CD4-positive, alpha-beta T cell treated with Interleukin-12 subunit alpha and Interleukin-12 subunit beta, for 1 hour (primary cell): ENCODE measurements at regions not wholly inside any gene's neighbourhood (a gene's known extent, or its start where the extent isn't known, plus 50 kb on each side); places are given as distances from the start of the nearest gene placed in this dataset.
"Not testable (repeated sequence)": the region's sequence is repeated elsewhere in the genome, so short reads cannot be mapped to it uniquely, and the experiment has no call there.

Source experiments
- DNase-seq: peaks from one replicate; pipeline ENCODE4 v3.0.0-alpha.2; 2020

- DNase-seq = no peak
Observed at GRCh38 chr9:113665756-113666155, 202.2 kb downstream of the RGS3 start.

DNA sequence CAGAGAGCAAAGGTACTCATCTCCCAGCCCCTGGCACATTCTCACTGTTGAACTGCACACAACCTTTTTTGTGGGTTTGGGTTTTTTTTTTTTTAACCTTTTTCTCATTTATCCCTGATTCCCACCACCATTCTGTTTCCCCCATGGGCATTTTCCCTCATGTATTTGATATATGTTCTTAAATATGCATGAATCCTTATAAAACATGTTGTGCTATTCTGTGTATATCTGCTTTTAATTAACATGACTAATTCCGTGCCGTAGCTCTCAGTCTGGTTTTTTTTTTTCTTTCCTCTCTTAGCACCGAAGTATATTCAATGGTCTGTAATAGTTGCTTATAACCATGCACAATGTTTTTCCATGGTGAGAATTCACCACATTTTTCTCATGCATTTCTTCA lies 204.5 kb downstream of the RGS3 start:
- no peak for DNase-seq

DNA sequence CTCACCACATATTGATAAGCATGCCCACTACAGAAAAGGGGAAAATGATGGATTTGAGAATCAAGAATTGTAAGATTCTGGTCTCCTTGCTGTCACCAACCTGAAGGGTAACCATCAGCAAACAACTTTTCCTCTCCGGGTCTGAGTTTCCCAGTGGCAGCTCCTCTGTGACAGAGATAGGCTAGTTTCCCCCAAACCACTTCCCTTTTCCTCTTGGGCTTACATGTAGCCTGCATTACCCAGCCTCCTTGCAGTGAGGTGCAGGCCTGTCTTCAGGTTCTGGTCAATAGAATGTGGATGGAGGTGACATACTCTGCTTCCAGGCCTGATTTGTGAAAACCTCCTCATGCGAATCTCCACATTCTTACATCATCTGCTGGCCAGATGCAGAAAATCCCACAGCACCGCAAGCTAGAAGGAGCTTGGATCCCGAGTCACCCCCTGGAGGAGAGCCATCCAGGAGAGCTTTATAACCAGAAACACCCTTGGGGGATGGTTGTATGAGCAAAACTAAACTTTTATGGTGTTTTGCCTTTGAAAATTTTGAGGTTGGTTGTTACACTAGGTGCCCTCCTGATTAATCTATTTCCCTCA lies 206.1 kb downstream of the RGS3 start:
- no peak for DNase-seq

- no peak for DNase-seq
Observed at GRCh38 chr9:113673726-113674125, 202.4 kb upstream of the ZNF618 start.

- no peak for DNase-seq
Observed at GRCh38 chr9:113674436-113674835, 201.7 kb upstream of the ZNF618 start.

DNA sequence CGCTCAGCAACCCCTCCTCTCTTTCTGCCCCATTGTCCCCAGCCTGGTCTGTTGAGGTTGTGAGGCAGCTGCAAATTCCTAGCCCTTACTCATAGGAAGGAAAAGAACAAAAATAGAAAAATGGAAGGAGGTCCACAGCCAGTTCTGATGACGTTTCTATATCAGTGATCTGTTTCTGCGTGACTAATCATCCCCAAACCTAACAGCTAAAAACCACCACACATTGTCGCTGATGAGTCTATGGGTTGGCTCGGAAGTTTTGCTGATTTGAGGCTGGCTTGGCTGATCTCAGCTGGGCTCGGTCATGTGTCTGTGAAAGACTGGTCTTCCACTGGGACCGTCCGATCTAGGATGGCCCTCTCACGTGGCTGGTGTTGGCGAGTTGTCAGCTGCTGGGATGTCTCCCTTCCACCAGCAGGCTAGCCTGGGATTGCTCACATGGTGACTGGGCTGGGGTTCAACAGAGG lies 200.6 kb upstream of the ZNF618 start:
- no peak for DNase-seq

DNA sequence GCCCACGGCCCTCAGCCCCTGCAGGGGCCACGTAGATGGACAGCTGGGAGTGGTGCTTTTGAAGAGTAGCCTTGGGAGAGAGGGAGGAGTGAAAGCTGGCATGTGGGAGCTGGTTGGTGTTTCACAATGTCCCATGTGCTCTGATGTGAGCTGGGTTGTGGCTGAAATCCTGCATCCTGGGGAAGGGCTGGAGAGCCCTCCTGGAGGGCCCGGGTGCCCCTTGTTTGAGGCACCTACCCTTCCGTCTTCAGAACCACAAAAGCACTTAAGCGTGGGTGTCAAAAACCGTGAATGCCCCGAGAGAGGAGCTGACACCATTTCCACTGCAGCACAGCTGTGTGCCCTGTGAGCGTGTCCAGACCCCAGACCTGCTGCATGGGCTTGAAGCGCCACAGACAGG lies 199.1 kb upstream of the ZNF618 start:
- DNase-seq = no peak

DNA sequence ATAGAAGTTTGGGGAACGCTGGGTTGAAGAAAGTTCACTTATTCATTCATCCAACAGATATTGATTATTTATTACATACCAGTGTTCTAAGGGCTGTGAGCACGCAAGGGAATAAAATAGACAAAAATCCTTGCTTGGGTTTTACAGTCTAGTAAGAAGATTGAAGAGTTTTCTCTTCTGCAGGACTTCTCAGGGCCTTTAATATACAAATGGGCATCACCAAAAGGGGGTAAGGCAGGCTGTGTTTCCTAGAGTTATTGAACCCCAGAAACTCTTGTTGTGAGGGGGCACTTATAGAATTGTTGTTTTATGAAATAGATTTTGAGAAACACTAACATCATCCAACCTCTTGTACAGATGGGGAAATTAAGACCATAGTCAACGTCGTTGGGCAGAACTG lies 198.5 kb upstream of the ZNF618 start:
- DNase-seq = no peak

GRCh38 chr9:113678119-113678858 lies 197.8 kb upstream of the ZNF618 start:
- DNase-seq = no peak

DNA sequence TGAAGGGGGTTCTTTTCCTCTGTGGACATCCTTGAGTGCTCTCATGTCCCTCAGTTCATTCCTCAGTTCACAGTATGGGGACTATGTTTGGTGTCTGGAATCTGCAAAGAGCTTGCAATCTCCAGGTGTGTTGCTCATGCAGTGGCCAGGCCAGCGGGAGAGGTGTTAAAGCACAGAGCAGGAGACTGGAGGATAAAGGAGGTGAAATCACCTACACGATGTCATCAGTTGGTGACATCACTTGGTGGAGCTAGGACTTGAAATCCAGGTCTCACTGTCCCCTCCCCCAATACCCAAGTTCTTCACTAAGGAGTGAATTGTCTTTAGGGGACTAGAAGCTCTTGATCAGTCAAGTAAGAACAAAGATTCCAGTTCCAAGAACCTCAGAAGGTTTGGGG lies 197.3 kb upstream of the ZNF618 start:
- no peak for DNase-seq

- peak; percentile 38 for DNase-seq
Observed at GRCh38 chr9:113682297-113682771, 193.8 kb upstream of the ZNF618 start.

- DNase-seq = not testable (repeated sequence)
Observed at GRCh38 chr9:113685636-113686035, 190.5 kb upstream of the ZNF618 start.

DNA sequence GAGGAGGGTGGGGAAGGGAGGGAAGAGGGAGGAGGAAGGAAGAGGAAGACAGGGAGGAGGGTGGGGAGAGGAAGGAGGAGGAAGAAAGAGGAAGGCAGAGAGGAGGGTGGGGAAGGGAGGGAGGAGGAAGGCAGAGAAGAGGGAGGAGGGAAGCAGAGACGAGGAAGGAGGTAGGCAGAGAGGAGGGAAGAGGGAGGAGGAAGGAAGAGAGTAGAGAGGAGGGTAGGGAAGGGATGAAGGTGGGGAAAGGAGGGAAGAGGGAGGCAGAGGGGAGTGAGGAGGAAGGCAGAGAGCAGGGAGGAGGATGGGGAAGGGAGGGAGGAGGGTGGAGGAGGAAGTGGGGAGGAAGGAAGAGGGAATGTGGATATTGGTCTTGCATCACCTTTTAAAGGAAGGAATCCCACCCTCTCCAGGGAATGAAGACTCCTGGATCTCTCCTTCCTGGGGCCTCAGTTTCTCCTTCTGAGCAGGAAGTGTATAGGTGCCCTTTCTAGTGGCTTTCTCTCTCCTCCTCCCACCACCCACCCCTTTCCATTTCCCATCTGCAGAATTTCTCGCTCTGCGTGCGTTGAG lies 188.9 kb upstream of the ZNF618 start:
- DNase-seq = no peak

DNA sequence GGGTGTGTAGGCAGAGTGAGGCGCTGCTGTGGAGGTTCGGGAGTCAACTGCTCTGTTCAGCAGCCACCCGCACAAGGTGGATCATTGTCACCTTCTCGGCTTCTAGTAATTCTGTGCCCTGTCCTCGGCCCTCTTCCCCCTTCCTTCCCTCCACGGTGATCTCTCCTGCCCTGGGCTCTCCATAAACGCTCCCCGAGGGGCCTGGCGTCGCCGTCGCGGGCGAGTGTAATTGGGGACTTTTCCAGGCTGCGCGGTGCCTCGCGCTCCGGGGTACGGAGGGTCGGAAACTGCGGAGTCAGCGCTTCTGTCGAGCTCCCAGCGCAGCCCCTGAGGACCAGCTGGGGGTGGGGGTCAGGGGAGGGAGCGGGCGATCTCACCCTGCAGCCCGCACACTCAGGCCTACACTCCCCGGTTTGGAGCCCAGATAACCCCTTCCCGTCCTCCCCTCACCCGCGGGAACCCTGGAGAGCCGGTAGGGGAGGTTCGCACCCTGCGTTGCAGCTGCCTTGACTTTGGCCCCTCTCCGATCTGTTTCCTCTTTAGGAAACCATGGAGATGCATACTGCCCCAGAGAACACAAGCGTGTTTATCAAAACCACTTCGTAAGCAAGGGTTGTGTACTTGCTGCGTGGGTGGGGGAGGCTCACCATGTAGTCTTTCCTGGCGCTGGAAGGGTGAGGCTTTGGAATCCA lies 188.3 kb upstream of the ZNF618 start:
- DNase-seq = no peak

GRCh38 chr9:113690055-113690740 lies 185.9 kb upstream of the ZNF618 start:
- no peak for DNase-seq

- DNase-seq = no peak
Observed at GRCh38 chr9:113692256-113692655, 183.9 kb upstream of the ZNF618 start.

DNA sequence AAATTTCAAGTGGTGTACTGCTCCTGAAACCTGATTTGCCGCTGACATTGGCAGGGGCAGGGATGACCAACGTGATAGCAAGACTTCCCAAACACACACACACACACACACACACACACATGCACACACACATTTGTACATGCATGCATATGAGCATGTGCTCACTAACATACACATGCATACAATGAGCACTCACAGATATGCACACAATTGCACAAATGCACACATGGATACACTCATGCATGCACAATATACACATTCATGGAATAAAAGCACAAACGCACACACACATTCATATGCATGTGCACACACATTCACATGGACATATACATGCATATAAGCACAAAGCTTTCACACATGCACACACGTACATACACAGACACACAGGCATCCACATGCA lies 181.2 kb upstream of the ZNF618 start:
- no peak for DNase-seq

- peak; percentile 6 for DNase-seq
Observed at GRCh38 chr9:113695440-113695851, 180.7 kb upstream of the ZNF618 start.

DNA sequence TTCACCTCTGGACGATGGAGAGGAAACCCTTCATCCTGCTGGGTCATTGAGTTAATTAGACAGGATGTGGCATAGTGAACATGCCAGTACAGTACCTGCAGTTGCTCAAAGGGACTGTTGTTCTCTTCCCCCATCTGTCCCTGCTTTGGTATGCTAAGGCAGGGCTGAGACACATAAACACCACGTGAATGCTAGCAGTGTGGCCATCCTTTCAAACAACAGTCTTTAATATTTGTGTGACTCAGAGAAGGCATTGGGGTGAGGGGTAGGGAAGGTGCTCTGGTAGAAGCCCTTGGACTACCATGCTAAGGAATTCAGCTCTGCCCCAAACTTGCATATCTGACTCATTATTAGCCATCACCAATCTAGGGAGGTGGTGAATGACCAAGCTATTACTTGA lies 180.2 kb upstream of the ZNF618 start:
- peak; percentile 14 for DNase-seq

- DNase-seq = no peak
Observed at GRCh38 chr9:113701774-113702755, 174.0 kb upstream of the ZNF618 start.

DNA sequence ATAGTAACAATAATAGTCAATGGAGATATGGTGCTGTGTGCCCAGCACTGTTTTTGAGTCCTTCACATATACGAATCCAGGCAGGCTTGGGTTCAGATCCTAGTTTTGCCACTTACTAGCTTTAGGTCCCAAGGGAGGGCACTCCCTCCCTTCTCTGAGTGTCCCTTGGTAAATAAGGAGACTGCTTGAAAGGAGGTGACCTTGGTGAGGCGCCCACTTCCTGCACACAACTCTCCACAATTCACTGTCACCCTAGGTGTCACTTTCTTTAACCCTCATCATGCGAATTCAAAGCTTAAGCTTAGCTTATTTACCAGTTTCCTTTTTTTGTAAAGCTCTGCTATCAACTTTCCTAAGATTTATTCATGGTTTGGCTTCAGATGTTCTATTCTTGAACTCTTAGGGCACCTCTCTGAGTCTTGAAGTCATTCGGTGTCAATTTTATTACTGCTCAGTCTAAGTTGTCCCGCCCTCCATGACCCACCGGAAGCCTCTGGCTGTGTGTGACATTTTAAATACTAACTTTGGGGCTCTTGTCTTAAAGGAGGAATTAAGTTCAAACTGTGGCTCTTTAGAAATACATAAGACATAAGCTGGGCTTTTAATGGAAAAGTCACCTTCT lies 170.7 kb upstream of the ZNF618 start:
- peak; percentile 3 for DNase-seq
